NCI-H1417 (cell line): ENCODE measurements at regions not wholly inside any gene's neighbourhood (a gene's known extent, or its start where the extent isn't known, plus 50 kb on each side); places are given as distances from the start of the nearest gene placed in this dataset.
A peak's percentile ranks its signal among the peaks of the same experiment; 100 is the strongest.
"Not testable (repeated sequence)": the region's sequence is repeated elsewhere in the genome, so short reads cannot be mapped to it uniquely, and the experiment has no call there.

ENCODE experiments used
- DNase-seq, 3 experiments: peaks; one replicate each; lab custom pipeline; 2025; lab: John Stamatoyannopoulos, UW

- DNase-seq, result peak; percentile 12 to 75 (median 23)
Measured at GRCh38 chr12:75672200-75672599, 160.8 kb upstream of the KRR1 start.

DNA sequence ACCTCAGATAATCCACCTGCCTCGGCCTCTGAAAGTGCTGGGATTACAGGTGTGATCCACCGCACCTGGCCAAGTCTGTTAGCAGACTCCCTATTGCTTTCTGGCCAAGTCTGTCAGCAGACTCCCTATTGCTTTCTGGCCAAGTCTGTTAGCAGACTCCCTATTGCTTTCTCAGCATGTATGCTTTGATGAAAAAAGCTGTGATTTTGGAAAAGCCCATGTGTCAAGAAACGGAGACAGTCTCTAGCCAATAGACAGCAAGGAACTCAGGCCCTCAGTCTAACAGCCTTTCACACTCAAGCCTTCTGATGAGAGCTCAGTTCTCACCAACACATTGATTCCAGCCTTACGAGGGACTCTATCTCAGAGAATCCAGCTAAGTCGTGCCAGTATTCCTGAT is 158.8 kb upstream of the KRR1 start:
- no peak for DNase-seq

DNA sequence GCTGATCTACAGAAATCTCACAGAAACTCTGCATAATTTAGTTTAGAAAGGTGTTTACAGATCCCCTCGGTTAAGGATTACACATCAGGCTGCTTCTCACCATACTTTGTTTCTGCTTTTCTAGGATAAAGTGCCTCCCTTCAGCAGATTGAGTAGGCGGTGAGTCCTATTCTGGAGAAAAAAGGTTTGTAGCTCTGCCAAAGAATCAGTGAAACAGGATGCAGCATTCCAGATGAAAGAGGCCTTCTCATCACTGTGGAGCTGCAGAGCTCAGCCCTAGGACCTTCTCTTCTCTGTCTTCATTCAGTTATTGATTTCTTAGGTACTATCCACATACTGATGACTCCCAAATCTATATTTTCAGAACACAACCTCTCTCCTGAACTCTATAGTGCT is 155.5 kb upstream of the KRR1 start:
- no peak for DNase-seq

DNA sequence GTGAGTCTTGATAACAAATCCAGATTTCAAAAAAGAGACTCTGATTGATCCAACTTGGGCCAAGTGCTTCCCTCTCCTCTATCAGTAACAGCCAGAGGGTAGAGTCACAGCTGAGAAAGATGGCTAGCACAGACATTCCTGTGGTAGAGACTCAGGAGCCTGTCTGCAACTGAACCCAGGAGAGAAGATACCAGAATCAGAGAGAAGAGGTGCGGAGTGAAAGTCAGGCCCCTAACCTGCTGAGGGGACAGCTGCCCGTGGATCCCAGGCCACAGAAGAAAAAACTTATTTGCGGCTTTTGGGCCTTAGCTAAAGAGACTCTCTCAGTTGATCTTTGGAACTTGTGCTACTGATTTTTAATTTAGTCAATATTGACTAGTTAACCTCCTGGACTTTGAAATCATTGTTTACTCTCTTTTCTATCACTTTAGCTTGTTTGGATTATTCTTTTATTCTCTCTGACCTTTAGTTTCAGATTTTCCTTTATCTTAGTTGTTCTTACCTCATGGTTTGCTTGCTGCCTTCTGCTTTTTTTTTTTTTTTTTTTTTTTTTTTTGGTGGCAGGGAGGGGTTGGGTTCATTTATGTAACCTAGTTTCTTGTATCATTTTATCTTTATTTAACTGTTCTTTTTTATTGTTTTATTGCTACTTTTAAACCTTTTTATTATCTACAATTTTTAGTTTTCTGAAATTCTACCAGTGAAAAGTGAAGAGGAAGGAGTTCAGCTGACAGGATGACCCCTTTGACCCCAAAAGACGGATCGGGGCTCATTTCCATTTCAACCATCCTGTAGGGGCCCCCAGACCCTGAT is 154.9 kb upstream of the KRR1 start:
- no peak for DNase-seq

DNA sequence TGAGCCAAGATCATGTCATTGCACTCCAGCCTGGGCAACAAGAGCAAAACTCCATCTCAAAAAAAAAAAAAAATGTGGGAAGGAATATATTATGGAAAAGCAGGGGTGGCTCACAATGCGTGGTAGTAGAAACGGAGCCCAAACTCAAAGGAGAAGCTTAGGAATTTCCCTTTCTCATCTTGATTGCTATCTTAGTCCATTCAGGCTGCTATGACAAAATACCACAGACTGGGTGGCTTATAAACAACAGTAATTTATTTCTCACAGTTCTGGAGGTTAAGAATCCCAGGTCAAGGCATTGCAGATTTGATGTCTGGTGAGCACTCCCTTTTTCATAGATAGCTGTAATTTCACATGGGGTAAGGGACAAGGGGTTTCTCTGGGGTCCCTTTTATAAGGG is 153.8 kb upstream of the KRR1 start:
- no peak for DNase-seq

- DNase-seq, result no peak
Measured at GRCh38 chr12:75662511-75663159, 151.2 kb upstream of the KRR1 start.

DNA sequence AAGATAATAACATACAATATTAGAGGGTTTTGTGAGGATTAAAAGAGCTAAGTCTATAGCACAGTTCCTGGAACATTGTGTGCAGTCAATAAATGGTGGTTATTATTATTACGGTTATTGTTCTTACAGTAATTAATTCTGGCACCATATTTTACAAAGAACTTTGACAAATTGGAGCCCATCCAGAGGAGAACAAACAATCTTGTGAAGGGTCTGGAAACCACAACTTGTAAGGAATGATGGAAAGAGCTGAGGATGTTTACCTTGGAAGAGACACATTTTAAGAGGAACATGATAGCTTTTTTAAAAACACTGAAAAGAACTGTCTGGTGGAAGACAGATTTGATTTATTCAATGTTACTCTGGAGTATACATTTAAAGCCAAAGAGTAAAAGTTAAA is 150.5 kb upstream of the KRR1 start:
- DNase-seq, result no peak

DNA sequence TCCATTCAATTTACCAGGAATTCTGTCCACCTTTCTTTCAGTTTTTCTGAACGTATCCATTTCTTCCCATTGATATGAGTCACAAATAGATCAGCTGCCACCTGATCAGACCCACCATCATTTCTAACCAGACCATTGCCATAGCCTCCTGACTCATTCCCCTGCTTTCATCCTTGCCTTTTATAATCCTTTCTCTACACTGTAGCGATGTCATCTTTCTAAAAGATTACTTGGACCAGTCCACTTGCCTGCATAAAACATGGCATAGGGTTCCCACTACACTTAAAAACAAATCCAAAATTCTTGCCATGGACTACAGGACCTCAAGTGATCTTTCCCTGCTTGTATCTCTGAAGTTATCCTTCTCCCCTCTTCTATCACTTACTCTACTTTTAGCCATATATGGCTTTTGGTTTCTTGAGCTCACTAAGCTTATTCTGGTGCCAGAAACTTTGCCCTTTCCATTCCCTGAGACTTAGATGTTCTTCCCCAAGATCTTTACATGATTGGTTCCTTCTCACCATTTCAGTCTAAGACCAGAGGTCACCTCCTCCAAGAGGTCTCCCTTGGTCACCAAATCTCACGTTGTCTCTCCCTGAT is 149.5 kb upstream of the KRR1 start:
- no peak for DNase-seq

DNA sequence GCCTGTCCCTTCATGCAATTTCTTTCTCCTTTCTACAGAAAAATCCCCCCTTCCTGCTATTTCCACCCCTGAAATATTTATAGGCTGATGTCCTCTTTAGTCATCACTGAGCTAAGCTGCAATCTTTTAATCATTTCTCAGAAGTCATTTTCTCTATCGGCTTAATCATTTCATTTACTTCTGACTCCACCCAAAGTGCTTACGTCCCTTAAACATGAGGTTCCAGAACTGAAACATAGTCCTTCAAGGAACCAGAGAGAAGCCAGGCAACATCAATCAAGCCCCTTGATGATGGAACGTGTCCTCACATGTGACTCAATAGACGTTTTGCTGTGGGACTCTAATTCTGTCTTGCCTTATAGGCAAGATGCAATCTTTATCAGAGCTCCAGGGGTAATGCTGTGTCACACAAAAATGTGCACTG is 148.7 kb upstream of the KRR1 start:
- DNase-seq, result no peak

- peak in 1 of 3 experiments; percentile 10 for DNase-seq
Measured at GRCh38 chr12:75658901-75659823, 147.8 kb upstream of the KRR1 start.

GRCh38 chr12:75658286-75658685 is 146.9 kb upstream of the KRR1 start:
- no peak for DNase-seq

DNA sequence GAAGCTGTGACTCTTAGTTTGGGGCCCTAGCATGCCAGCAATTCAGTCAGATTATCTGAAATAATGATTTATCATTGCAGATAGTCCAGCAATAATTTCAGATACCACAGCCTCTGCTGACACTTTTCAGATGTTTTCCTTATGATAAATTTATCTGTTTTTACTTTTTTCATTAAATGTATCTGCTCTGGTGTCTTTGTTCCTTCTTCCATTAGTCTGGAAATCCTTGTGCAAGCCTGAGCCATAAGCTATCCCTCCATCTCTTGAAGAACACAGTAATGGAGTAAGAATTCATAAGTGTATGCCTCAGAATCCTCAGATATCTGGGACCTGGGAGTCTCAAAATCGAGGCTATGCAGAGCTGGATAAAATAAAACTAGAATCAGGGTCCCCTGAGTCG is 146.4 kb upstream of the KRR1 start:
- no peak for DNase-seq

GRCh38 chr12:75657354-75657753 is 145.9 kb upstream of the KRR1 start:
- DNase-seq, result not testable (repeated sequence)

DNA sequence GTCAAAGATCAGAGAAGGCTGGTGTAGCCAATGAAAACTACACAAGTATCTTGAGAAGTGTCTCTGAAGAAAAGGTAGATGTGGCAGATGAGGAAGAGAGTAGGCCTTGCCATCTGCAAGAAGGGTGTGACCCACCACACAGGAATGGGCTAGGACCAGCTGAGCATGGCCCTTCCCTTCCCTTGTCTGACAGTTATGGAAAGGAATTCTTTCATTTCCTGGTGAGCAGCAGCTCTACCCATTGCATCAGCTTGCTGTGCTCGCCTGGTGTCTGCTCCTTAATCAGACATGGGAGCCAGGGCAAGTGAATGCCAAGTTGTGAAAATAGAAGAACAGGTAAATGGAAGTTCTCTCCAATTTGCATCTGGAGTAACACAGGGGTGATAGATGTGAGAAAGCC is 145.2 kb upstream of the KRR1 start:
- no peak for DNase-seq

GRCh38 chr12:75656210-75656609 is 144.8 kb upstream of the KRR1 start:
- DNase-seq, result no peak

GRCh38 chr12:75655315-75655806 is 144.0 kb upstream of the KRR1 start:
- no peak for DNase-seq

- DNase-seq, result peak in 1 of 3 experiments; percentile 48
Measured at GRCh38 chr12:75651342-75651695, 139.9 kb upstream of the KRR1 start.

GRCh38 chr12:75650595-75651341 is 139.4 kb upstream of the KRR1 start:
- DNase-seq, result no peak

DNA sequence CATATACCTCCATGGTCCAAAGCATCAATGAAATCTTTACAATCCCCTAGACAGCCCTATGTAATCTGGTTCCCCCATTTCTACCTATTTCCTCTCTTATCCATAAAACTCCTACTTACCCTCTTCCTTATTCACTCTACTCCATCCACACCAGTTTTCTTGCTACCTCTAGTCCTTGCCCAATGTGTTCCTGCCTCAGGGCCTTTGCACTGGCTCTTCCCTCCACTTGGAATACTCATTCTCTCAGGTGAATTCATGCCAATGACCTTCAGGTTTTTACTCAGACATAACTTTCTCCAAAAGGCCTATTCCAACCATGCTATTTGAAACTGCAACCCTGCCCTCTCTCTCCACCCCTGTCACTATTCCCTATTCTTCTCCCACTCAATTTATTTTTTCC is 138.7 kb upstream of the KRR1 start:
- DNase-seq, result no peak

DNA sequence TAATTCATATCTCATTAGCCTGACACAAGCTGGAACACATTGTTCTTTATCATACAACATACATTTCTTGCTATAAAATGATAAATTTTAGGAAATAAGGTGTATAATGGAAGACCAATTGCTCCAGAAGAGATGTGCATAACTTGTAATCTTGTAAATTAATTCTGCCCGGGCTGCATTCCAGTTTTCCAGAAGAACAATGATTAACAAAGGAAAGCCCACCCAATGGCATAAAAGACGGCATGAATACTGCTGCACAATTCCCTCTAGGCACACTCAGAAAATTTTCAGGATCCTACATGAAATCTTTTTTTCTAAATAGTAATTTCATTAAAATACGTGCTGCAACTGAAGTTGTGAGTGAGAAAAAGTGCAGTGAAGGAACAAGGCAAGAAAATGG is 137.4 kb upstream of the KRR1 start:
- DNase-seq, result no peak
